ENCODE measurements at regions not wholly inside any gene's neighbourhood (a gene's known extent, or its start where the extent isn't known, plus 50 kb on each side); places are given as distances from the start of the nearest gene placed in this dataset.

DNA sequence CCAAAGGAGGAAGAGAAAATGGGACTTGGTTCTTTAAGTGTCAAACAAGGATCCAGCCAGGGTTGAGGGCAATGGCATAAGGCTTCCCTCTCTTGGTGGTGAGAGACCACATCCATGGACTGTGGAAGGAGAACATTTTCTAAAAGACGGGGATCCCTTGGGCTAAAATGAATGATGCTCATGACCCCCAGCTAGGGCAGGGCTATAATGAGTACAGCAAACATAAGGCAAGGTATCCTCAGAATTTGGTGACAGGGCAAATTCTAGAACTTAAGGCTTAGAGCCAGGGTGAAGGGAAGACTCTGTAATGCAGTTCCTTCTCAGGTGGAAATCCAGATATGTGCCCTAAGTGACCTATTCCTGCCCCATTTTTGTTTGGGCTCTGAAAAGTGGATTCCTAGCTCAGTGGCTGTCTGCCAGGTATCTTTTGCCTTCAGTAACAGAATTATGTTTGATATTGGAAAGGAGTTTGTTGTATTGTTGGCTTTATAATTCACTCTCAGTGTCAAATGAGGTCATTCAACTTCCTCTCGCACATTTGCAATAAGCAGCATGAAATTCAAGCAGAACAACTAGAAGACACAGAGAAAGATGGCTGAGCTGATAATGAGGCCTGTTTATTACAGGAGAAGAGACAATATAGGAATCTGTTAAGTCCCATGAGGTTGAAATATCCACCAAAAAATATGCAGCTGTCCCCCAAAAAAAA is 76.8 kb downstream of the DAD1 start:
- TF ChIP-seq, protein P1, sequence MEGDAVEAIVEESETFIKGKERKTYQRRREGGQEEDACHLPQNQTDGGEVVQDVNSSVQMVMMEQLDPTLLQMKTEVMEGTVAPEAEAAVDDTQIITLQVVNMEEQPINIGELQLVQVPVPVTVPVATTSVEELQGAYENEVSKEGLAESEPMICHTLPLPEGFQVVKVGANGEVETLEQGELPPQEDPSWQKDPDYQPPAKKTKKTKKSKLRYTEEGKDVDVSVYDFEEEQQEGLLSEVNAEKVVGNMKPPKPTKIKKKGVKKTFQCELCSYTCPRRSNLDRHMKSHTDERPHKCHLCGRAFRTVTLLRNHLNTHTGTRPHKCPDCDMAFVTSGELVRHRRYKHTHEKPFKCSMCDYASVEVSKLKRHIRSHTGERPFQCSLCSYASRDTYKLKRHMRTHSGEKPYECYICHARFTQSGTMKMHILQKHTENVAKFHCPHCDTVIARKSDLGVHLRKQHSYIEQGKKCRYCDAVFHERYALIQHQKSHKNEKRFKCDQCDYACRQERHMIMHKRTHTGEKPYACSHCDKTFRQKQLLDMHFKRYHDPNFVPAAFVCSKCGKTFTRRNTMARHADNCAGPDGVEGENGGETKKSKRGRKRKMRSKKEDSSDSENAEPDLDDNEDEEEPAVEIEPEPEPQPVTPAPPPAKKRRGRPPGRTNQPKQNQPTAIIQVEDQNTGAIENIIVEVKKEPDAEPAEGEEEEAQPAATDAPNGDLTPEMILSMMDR (conservative IDR thresholded peaks at IDR 0.05): no peak
- TF ChIP-seq ZFX (IDR thresholded peaks at IDR 0.05): no peak

All from C4-2B (cell line).